ENCODE measurements at regions not wholly inside any gene's neighbourhood (a gene's known extent, or its start where the extent isn't known, plus 50 kb on each side); places are given as distances from the start of the nearest gene placed in this dataset.

DNA sequence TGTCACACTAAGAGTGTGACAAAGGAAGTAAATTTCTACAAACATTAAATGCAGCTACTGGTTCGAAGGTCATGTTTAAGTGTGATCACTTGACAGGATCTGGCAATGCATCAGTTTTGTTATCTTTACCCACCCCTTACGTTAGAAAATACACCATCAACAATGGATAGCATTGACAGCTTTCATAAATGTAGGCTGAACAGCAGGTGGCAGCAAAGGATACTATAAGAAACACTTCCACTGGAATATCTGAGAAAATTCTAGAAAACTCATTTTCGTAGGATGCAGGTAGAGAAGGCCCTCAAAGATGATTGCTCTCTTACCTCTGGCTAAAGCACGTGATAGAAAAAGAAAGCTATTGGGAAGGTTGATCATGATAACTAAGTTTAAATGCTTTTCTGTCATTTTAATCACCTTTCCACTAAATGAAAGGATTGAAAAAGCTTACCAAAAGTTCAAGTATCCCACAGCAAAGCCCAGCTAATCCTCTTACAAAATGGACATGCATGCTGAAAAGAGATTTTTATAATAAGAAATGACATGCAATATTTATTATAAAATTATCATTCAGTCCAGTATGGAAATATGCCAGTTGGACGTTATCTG is 292.5 kb downstream of the PARP8 start:
- Histone ChIP-seq H3K9ac (ENCODE audit: low read length) (no peak overlapping the region), H3K27me3 (ENCODE audit: insufficient read depth, low read length) (no peaks in the 10 kb centered on the region), H3K4me1 (ENCODE audit: insufficient read depth, low read length, severe bottlenecking) (peaks cover 11% of the 10 kb centered on the region), H2AFZ (ENCODE audit: low read length) (no peak overlapping the region), H3K4me3 (ENCODE audit: low read depth, low read length, poor library complexity, severe bottlenecking) (no peak overlapping the region), H3K36me3 (ENCODE audit: insufficient read depth, low read length) (no peaks in the 10 kb centered on the region), H4K20me1 (ENCODE audit: insufficient read depth, low read length) (no peaks in the 10 kb centered on the region), H3K79me2 (ENCODE audit: insufficient read depth, low read length) (no peaks in the 10 kb centered on the region), H3K9me2 (ENCODE audit: low read depth, low read length) (no peaks in the 10 kb centered on the region), H3F3A (ENCODE audit: insufficient read depth, low read length) (no peaks in the 10 kb centered on the region), H3K4me2 (ENCODE audit: low read length) (no peak overlapping the region), H3K9me3 (ENCODE audit: low read length) (no peaks in the 10 kb centered on the region), H3K27ac (ENCODE audit: low read depth, low read length, poor library complexity, severe bottlenecking) (no peak overlapping the region)
- TF ChIP-seq, protein P1, sequence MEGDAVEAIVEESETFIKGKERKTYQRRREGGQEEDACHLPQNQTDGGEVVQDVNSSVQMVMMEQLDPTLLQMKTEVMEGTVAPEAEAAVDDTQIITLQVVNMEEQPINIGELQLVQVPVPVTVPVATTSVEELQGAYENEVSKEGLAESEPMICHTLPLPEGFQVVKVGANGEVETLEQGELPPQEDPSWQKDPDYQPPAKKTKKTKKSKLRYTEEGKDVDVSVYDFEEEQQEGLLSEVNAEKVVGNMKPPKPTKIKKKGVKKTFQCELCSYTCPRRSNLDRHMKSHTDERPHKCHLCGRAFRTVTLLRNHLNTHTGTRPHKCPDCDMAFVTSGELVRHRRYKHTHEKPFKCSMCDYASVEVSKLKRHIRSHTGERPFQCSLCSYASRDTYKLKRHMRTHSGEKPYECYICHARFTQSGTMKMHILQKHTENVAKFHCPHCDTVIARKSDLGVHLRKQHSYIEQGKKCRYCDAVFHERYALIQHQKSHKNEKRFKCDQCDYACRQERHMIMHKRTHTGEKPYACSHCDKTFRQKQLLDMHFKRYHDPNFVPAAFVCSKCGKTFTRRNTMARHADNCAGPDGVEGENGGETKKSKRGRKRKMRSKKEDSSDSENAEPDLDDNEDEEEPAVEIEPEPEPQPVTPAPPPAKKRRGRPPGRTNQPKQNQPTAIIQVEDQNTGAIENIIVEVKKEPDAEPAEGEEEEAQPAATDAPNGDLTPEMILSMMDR (IDR thresholded peaks at IDR 0.05; ENCODE audit: low read length), result peak; percentile 74
- no peak for TF ChIP-seq EZH2 (IDR thresholded peaks at IDR 0.05; ENCODE audit: borderline replicate concordance, low read length)

DNA sequence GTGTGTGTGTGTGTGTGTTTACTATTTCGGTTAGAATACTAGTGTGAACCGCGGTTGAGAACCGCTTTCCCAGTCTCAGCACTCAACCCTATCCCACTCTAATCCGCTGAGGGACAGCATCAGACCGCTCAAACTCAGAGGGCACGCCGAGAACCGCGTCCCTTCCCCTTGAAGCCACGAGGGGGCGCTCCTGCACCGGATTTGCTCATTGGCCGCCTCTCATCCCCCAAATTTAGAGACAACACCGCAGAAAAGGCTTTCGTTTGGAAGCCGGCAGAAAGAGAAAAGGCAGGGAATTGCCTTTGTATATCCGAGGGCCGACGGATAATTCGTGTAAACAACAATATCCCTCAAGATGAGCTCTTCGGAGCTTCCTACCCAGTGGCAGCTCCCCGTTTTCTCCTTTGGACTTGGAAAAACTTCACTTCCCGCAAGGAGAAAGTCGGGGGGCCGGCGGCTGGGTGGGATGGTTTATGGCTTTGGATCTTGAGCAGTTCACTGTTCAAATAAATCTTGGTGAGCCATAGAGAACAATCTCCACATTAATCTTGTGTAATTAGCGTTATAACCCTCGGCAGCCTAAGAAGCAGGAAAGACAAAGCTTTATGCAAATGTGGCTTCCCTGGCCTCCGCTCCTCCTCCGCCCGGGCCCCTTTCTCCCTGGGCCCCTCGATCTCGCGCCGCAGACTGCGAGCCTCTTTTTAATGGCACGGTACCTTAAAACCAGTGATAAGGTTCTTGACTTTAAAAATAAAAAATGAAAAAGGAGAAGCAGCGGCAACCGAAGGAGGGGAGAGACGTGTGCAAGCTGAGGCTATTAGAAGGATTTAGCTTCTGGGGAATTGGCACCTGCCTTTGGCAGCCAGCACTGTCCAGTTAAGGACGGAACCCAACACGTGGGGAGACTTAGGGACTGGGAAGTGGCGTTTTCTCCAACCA is 296.8 kb downstream of the PARP8 start:
- Histone ChIP-seq H3K27me3 (ENCODE audit: insufficient read depth, low read length) (no peaks in the 10 kb centered on the region), H3K36me3 (ENCODE audit: insufficient read depth, low read length) (no peaks in the 10 kb centered on the region), H2AFZ (ENCODE audit: low read length) (peak overlapping the region; percentile 99), H3K27ac (ENCODE audit: low read depth, low read length, poor library complexity, severe bottlenecking) (no peak overlapping the region), H3K79me2 (ENCODE audit: insufficient read depth, low read length) (no peaks in the 10 kb centered on the region), H3K4me3 (ENCODE audit: low read depth, low read length, poor library complexity, severe bottlenecking) (peak overlapping the region; percentile 72), H3K4me1 (ENCODE audit: insufficient read depth, low read length, severe bottlenecking) (peaks cover 14% of the 10 kb centered on the region), H3K9me3 (ENCODE audit: low read length) (no peaks in the 10 kb centered on the region), H3K4me2 (ENCODE audit: low read length) (peak overlapping the region; percentile 100), H3K9ac (ENCODE audit: low read length) (peak overlapping the region; percentile 53), H4K20me1 (ENCODE audit: insufficient read depth, low read length) (no peaks in the 10 kb centered on the region), H3F3A (ENCODE audit: insufficient read depth, low read length) (no peaks in the 10 kb centered on the region), H3K9me2 (ENCODE audit: low read depth, low read length) (no peaks in the 10 kb centered on the region)
- TF ChIP-seq, protein P1 (IDR thresholded peaks at IDR 0.05; ENCODE audit: low read length), result peak; percentile 99
- no peak for TF ChIP-seq EZH2 (IDR thresholded peaks at IDR 0.05; ENCODE audit: borderline replicate concordance, low read length)

DNA sequence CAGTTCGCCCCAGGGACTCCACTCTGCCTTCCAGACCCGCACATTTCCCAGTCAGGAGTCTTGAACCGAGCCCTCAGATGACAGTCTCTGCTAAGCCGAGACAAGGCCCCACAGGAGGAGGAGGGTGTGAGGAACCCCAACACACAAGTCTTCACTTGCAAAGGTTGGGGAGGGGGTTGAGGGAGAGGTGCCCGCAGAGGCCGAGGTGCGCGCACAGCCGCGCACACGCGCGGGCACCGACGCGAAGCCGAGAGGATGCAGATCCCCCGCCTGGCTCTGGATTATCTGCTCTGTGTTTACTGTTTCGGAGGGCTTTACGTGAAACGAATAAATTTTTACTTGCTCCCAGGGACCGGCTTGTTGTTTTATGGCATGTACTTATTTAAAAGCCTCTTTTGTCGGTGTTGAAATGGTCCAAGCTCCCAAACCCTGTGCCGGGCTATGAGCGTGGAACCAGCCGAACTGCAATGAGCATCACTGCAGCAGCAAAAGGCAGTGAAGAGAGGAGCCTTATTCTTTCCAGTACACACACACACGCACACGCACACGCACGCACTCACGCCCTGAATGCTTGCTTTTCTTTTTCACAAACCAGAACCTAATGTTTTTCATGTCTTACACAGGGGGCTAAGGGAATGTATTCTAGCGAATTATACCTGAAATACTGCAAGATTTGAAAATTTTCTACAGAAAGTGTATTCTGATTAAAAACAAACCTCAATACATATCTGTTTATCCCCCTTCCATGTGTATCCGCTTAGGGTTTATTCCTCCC is 297.7 kb downstream of the PARP8 start:
- Histone ChIP-seq H4K20me1 (ENCODE audit: insufficient read depth, low read length) (no peaks in the 10 kb centered on the region), H3K4me3 (ENCODE audit: low read depth, low read length, poor library complexity, severe bottlenecking) (no peak overlapping the region), H3K9ac (ENCODE audit: low read length) (no peak overlapping the region), H3K79me2 (ENCODE audit: insufficient read depth, low read length) (no peaks in the 10 kb centered on the region), H3K9me3 (ENCODE audit: low read length) (no peaks in the 10 kb centered on the region), H3K36me3 (ENCODE audit: insufficient read depth, low read length) (no peaks in the 10 kb centered on the region), H3K4me1 (ENCODE audit: insufficient read depth, low read length, severe bottlenecking) (peaks cover 14% of the 10 kb centered on the region), H3K4me2 (ENCODE audit: low read length) (peak overlapping the region; percentile 26; the same call in 1 of the 2 replicates), H3K9me2 (ENCODE audit: low read depth, low read length) (no peaks in the 10 kb centered on the region), H2AFZ (ENCODE audit: low read length) (no peak overlapping the region), H3F3A (ENCODE audit: insufficient read depth, low read length) (no peaks in the 10 kb centered on the region), H3K27me3 (ENCODE audit: insufficient read depth, low read length) (no peaks in the 10 kb centered on the region), H3K27ac (ENCODE audit: low read depth, low read length, poor library complexity, severe bottlenecking) (no peak overlapping the region)
- TF ChIP-seq, protein P1 (IDR thresholded peaks at IDR 0.05; ENCODE audit: low read length), result no peak
- TF ChIP-seq EZH2 (IDR thresholded peaks at IDR 0.05; ENCODE audit: borderline replicate concordance, low read length), result no peak
